GM12878 (cell line): ENCODE measurements at regions not wholly inside any gene's neighbourhood (a gene's known extent, or its start where the extent isn't known, plus 50 kb on each side); places are given as distances from the start of the nearest gene placed in this dataset.

Source experiments
- ATAC-seq: fragments of 200-7000 bp; cut with Tn5 transposase; 3 replicates; pipeline ENCODE4 v1.9.1; 2020; ENCODE audit warnings: mild to moderate bottlenecking, moderate library complexity
- BruUV-seq: library from RNA; stranded (reverse); fragments of 400-500 nt; replicated peaks from 2 replicates; lab custom pipeline; 2021; lab: Mats Ljungman, UMichigan
- CTCF ChIA-PET: fragments of 300-600 bp; sonication (Branson Sonifier 250); formaldehyde crosslinking; extraction: SDS; loops from one replicate; lab custom pipeline; 2021; ENCODE audit warnings: inconsistent platforms; lab: Yijun Ruan, JAX
- POLR2A ChIA-PET: fragments of 350-600 bp; formaldehyde crosslinking; extraction: SDS; loops from one replicate; lab custom pipeline; 2021; ENCODE audit warnings: inconsistent platforms; lab: Charles Lee
- RAD21 ChIA-PET: fragments of 300-600 bp; sonication (Branson Sonifier 250); formaldehyde crosslinking; loops from one replicate; lab custom pipeline; 2023; ENCODE audit warnings: antibody characterized with exemption; ENCODE audit not compliant: unreplicated experiment; lab: Charles Lee
- SMC1A ChIA-PET: fragments of 300-600 bp; sonication (Branson Sonifier 250); formaldehyde crosslinking; loops from one replicate; lab custom pipeline; 2023; ENCODE audit not compliant: unreplicated experiment, uncharacterized antibody; lab: Charles Lee
- DNase-seq: peaks from one replicate; pipeline ENCODE4 v3.0.0-alpha.2; 2011; ENCODE audit warnings: low read depth, low spot score
- FAIRE-seq: peaks from 3 replicates; lab custom pipeline; 2011; peaks lifted over from hg19 to GRCh38; lab: Jason Lieb, UNC
- H2AFZ ChIP-seq: 2 replicates; pipeline ENCODE4 v1.6.0; 2011; ENCODE audit warnings: low read depth, low read length, control low read depth; ENCODE audit not compliant: control insufficient read depth
- H3K27ac ChIP-seq: 2 replicates; pipeline ENCODE4 v1.5.1; 2011; ENCODE audit warnings: control low read depth; ENCODE audit not compliant: control insufficient read depth, insufficient read depth
- H3K27me3 ChIP-seq, 2 experiments: replicated peaks in 1 of 2; 2 replicates each; pipeline versions ENCODE4 v1.6.0 to v1.6.1; 2011; ENCODE audit warnings: low read length in 1 of 2; ENCODE audit not compliant: control insufficient read depth in 2 of 2, insufficient read depth in 2 of 2
- H3K36me3 ChIP-seq, 2 experiments: 2 replicates each; pipeline ENCODE4 v1.5.1; 2011; ENCODE audit warnings: low read length in 1 of 2; ENCODE audit not compliant: control insufficient read depth in 2 of 2, insufficient read depth in 2 of 2
- H3K4me1 ChIP-seq: 2 replicates; pipeline ENCODE4 v1.6.1; 2011; ENCODE audit warnings: mild to moderate bottlenecking, low read length, moderate library complexity, mixed read lengths; ENCODE audit not compliant: control insufficient read depth, insufficient read depth
- H3K4me2 ChIP-seq: 2 replicates; pipeline ENCODE4 v1.6.0; 2011; ENCODE audit warnings: control low read depth; ENCODE audit not compliant: control insufficient read depth, insufficient read depth
- H3K4me3 ChIP-seq: fragments of 200-600 bp; sonication (generic); 2 replicates; pipeline ENCODE4 v1.5.1; 2016
- H3K79me2 ChIP-seq: 2 replicates; pipeline ENCODE4 v1.6.0; 2011; ENCODE audit warnings: low read length; ENCODE audit not compliant: control insufficient read depth, insufficient read depth
- H3K9ac ChIP-seq: 2 replicates; pipeline ENCODE4 v1.8.0; 2011; ENCODE audit warnings: low read length, control low read depth, mixed read lengths; ENCODE audit not compliant: control insufficient read depth, insufficient read depth
- H3K9me3 ChIP-seq: replicated peaks from 3 replicates; pipeline ENCODE4 v1.5.1; 2011; ENCODE audit warnings: mild to moderate bottlenecking, low read length; ENCODE audit not compliant: control insufficient read depth, insufficient read depth
- H4K20me1 ChIP-seq: 2 replicates; pipeline ENCODE4 v1.6.0; 2011; ENCODE audit not compliant: control insufficient read depth, insufficient read depth
- CHD2 ChIP-seq: IDR thresholded peaks from 2 replicates; pipeline ENCODE4 v1.6.1; 2011; ENCODE audit warnings: low read depth, low read length, improper control_type of control experiment, borderline replicate concordance
- E2F8 ChIP-seq: fragments of 450-650 bp; IDR thresholded peaks from 2 replicates; pipeline ENCODE4 v1.6.1; 2018; ENCODE audit warnings: mild to moderate bottlenecking, low read depth, moderate library complexity; ENCODE audit not compliant: partially characterized antibody
- SKIL ChIP-seq: fragments of 450-650 bp; IDR thresholded peaks from 2 replicates; pipeline ENCODE4 v1.6.1; 2017; ENCODE audit warnings: mild to moderate bottlenecking, low read depth, inconsistent platforms; ENCODE audit not compliant: poor library complexity, severe bottlenecking
- TARDBP ChIP-seq: IDR thresholded peaks from 2 replicates; pipeline ENCODE4 v1.6.1; 2016; ENCODE audit warnings: borderline replicate concordance
- TCF7 ChIP-seq: IDR thresholded peaks from 2 replicates; pipeline ENCODE4 v1.6.1; 2014; ENCODE audit warnings: antibody characterized with exemption, borderline replicate concordance
- ZNF24 ChIP-seq: fragments of 450-650 bp; IDR thresholded peaks from 2 replicates; pipeline ENCODE4 v1.6.1; 2017; ENCODE audit warnings: antibody characterized with exemption, mild to moderate bottlenecking
- WGBS: methylation state at CpG from one replicate; pipeline ENCODE4 v1.1.6; 2016; ENCODE audit warnings: low lambda C conversion rate; ENCODE audit not compliant: insufficient replicate concordance, insufficient coverage; ENCODE audit errors: missing lambda C conversion rate; 5-methylcytosine and 5-hydroxymethylcytosine counted together
- in situ Hi-C: fragments of 300-500 bp; cut with MboI; formaldehyde crosslinking; loops from 9 replicates; pipeline ENCODE4 v1.14.3; 2018; ENCODE audit warnings: mixed read lengths
- intact Hi-C: fragments of 100-400 bp; cut with micrococcal nuclease; formaldehyde crosslinking; loops from one replicate; pipeline ENCODE4 v1.14.2; 2022; ENCODE audit not compliant: unreplicated experiment
- TF ChIP-seq, protein P1 (sequence below): fragments of 450-650 bp; formaldehyde crosslinking; IDR thresholded peaks from 2 replicates; pipeline ENCODE4 v1.4.0; 2022; ENCODE audit warnings: mild to moderate bottlenecking, moderate library complexity
- TF ChIP-seq, protein P2 (sequence below): fragments of 150-350 bp; IDR thresholded peaks from 2 replicates; pipeline ENCODE4 v1.6.1; 2016; ENCODE audit warnings: low read depth, low read length

DNA sequence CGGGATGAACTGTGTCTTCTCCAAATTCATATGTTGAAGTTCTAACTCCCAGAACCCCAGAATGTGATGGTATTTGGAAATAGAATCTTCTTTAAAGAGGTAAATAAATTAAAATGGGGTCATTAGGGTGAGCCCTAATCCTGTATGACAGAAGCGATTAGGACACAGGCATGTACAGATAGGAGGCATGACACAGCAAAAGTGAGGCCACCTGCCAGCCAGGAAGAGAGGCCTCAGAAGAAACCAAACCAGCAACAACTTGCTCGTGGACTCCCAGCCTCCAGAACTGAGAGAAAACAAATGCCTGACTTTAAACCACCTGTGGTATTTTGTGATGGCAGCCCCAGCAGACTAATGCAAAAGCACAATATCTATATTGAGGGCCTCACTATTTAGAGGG, 214.3 kb downstream of the NEBL start:
- Histone ChIP-seq H3K79me2 (no peaks in the 10 kb centered on the region), H3K36me3 (no peaks in the 10 kb centered on the region), H3K27ac (no peak overlapping the region), H3K4me1 (no peaks in the 10 kb centered on the region), H2AFZ (no peak overlapping the region), H3K9me3 (no peaks in the 10 kb centered on the region), H3K4me2 (no peak overlapping the region), H3K27me3 (no peaks in the 10 kb centered on the region), H3K4me3 (no peak overlapping the region), H3K9ac (no peak overlapping the region), H4K20me1 (no peaks in the 10 kb centered on the region)
- RAD21 ChIA-PET, result no interaction called here
- DNase-seq, result no peak
- no TSS peak for BruUV-seq
- TF ChIP-seq, protein P1, sequence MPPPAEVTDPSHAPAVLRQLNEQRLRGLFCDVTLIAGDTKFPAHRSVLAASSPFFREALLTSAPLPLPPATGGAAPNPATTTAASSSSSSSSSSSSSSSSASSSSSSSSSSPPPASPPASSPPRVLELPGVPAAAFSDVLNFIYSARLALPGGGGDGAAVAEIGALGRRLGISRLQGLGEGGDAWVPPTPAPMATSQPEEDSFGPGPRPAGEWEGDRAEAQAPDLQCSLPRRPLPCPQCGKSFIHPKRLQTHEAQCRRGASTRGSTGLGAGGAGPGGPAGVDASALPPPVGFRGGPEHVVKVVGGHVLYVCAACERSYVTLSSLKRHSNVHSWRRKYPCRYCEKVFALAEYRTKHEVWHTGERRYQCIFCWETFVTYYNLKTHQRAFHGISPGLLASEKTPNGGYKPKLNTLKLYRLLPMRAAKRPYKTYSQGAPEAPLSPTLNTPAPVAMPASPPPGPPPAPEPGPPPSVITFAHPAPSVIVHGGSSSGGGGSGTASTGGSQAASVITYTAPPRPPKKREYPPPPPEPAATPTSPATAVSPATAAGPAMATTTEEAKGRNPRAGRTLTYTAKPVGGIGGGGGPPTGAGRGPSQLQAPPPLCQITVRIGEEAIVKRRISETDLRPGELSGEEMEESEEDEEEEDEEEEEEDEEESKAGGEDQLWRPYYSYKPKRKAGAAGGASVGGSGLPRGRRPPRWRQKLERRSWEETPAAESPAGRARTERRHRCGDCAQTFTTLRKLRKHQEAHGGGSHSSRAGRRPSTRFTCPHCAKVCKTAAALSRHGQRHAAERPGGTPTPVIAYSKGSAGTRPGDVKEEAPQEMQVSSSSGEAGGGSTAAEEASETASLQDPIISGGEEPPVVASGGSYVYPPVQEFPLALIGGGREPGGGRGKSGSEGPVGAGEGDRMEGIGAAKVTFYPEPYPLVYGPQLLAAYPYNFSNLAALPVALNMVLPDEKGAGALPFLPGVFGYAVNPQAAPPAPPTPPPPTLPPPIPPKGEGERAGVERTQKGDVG (CRISPR knock-in tag), result no peak
- TF ChIP-seq SKIL (no peak), TCF7 (no peak), CHD2 (no peak), TARDBP (no peak), E2F8 (no peak), ZNF24 (no peak)
- TF ChIP-seq, protein P2, sequence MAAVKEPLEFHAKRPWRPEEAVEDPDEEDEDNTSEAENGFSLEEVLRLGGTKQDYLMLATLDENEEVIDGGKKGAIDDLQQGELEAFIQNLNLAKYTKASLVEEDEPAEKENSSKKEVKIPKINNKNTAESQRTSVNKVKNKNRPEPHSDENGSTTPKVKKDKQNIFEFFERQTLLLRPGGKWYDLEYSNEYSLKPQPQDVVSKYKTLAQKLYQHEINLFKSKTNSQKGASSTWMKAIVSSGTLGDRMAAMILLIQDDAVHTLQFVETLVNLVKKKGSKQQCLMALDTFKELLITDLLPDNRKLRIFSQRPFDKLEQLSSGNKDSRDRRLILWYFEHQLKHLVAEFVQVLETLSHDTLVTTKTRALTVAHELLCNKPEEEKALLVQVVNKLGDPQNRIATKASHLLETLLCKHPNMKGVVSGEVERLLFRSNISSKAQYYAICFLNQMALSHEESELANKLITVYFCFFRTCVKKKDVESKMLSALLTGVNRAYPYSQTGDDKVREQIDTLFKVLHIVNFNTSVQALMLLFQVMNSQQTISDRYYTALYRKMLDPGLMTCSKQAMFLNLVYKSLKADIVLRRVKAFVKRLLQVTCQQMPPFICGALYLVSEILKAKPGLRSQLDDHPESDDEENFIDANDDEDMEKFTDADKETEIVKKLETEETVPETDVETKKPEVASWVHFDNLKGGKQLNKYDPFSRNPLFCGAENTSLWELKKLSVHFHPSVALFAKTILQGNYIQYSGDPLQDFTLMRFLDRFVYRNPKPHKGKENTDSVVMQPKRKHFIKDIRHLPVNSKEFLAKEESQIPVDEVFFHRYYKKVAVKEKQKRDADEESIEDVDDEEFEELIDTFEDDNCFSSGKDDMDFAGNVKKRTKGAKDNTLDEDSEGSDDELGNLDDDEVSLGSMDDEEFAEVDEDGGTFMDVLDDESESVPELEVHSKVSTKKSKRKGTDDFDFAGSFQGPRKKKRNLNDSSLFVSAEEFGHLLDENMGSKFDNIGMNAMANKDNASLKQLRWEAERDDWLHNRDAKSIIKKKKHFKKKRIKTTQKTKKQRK, result no peak
- intact Hi-C loops, result no loop called here
- POLR2A ChIA-PET, result no interaction called here
- 19% methylated on average over 3 of the region's 3 CpGs for WGBS
- SMC1A ChIA-PET, result no interaction called here
- FAIRE-seq, result no peak
- no peak for ATAC-seq
- CTCF ChIA-PET, result no interaction called here
- in situ Hi-C loops, result no loop called here
